WERI-Rb-1 (cell line): ENCODE measurements at regions not wholly inside any gene's neighbourhood (a gene's known extent, or its start where the extent isn't known, plus 50 kb on each side); places are given as distances from the start of the nearest gene placed in this dataset.

Experiments
- DNase-seq: peaks from one replicate; pipeline ENCODE4 v3.0.0-alpha.2; 2020
- H3K27ac ChIP-seq: fragments of 250-450 bp; sonication (Bioruptor Pico); 2 replicates; pipeline ENCODE4 v1.5.1; 2020; ENCODE audit warnings: mild to moderate bottlenecking, moderate library complexity
- H3K27me3 ChIP-seq: fragments of 250-450 bp; sonication (Bioruptor Pico); 2 replicates; pipeline ENCODE4 v1.5.1; 2021; ENCODE audit warnings: mild to moderate bottlenecking, low read depth, moderate library complexity; ENCODE audit not compliant: insufficient read depth, severe bottlenecking
- H3K36me3 ChIP-seq: fragments of 250-450 bp; sonication (Bioruptor Pico); 2 replicates; pipeline ENCODE4 v1.5.1; 2020; ENCODE audit warnings: mild to moderate bottlenecking, moderate library complexity
- H3K4me3 ChIP-seq: 2 replicates; pipeline ENCODE4 v1.5.1; 2011; ENCODE audit warnings: low read depth, mild to moderate bottlenecking, control low read depth, low read length
- H3K9me3 ChIP-seq: fragments of 250-450 bp; sonication (Bioruptor Pico); 2 replicates; pipeline ENCODE4 v1.5.1; 2021; ENCODE audit warnings: mild to moderate bottlenecking, moderate library complexity; ENCODE audit not compliant: severe bottlenecking
- TF ChIP-seq, protein P1 (sequence below): IDR thresholded peaks from 2 replicates; pipeline ENCODE4 v1.5.1; 2011; ENCODE audit warnings: low read depth, mild to moderate bottlenecking, control low read depth, inconsistent platforms, low read length

- no peak overlapping the region for H3K4me3 ChIP-seq
- H3K27me3 ChIP-seq: no peaks in the 10 kb centered on the region
- DNase-seq: no peak
- H3K27ac ChIP-seq: no peak overlapping the region
- TF ChIP-seq, protein P1, sequence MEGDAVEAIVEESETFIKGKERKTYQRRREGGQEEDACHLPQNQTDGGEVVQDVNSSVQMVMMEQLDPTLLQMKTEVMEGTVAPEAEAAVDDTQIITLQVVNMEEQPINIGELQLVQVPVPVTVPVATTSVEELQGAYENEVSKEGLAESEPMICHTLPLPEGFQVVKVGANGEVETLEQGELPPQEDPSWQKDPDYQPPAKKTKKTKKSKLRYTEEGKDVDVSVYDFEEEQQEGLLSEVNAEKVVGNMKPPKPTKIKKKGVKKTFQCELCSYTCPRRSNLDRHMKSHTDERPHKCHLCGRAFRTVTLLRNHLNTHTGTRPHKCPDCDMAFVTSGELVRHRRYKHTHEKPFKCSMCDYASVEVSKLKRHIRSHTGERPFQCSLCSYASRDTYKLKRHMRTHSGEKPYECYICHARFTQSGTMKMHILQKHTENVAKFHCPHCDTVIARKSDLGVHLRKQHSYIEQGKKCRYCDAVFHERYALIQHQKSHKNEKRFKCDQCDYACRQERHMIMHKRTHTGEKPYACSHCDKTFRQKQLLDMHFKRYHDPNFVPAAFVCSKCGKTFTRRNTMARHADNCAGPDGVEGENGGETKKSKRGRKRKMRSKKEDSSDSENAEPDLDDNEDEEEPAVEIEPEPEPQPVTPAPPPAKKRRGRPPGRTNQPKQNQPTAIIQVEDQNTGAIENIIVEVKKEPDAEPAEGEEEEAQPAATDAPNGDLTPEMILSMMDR: no peak
- H3K9me3 ChIP-seq: no peaks in the 10 kb centered on the region
- H3K36me3 ChIP-seq: no peaks in the 10 kb centered on the region
These were observed 912.9 kb upstream of the SEMA6A start for GRCh38 chr5:117487556-117487955.

DNA sequence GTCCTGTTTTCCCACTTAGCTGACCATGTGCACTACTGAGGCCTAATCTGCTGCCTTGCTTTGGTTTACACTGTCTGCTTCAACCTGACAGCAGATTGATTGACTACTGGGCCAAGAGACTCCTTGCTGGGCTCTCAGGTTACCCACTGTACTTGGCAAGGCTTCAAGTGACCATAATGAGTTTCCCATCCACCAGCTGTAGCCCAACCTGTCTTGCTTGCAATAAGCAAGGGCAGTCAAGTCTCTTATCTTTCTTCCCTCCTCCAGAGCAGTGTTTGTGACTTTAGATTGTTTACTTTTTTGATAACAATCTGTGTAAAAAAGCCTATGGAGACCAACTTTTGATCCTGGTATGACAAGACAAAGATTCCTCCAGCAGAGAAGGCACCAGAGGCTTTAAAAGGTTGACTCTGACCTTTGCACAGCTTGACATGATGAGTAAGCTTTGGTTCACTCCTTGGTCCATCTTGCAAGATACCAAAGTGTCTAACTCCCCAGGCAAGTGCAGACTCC, 912.3 kb upstream of the SEMA6A start:
- H3K27ac ChIP-seq: no peak overlapping the region
- no peak overlapping the region for H3K4me3 ChIP-seq
- H3K36me3 ChIP-seq: no peaks in the 10 kb centered on the region
- no peaks in the 10 kb centered on the region for H3K9me3 ChIP-seq
- no peak for DNase-seq
- TF ChIP-seq, protein P1: no peak
- no peaks in the 10 kb centered on the region for H3K27me3 ChIP-seq

- Histone ChIP-seq H3K27me3 (no peaks in the 10 kb centered on the region), H3K9me3 (no peaks in the 10 kb centered on the region), H3K36me3 (no peaks in the 10 kb centered on the region), H3K4me3 (no peak overlapping the region), H3K27ac (no peak overlapping the region)
- TF ChIP-seq, protein P1: no peak
- DNase-seq: no peak
These were observed 911.6 kb upstream of the SEMA6A start for GRCh38 chr5:117486261-117486660.

DNA sequence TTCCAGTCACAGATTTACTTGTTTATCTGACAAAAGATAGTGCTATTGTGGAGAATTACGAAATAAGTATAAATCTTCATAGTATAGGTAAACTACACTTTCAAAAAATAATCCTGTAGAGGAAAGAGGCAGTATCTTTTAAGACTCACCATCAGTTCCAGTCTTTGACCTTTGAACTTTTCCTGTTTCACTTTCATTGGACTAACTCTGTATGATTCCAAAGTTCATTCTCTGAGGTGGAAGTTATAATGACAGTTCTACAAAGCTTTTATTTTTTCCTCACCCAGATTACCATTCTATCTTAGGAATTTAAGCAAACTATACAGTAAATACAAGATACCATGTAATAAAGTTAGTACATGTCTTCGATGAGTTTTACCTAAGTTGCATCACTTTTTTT, 901.3 kb upstream of the SEMA6A start:
- Histone ChIP-seq H3K36me3 (no peaks in the 10 kb centered on the region), H3K4me3 (no peak overlapping the region), H3K9me3 (no peaks in the 10 kb centered on the region), H3K27me3 (no peaks in the 10 kb centered on the region), H3K27ac (no peak overlapping the region)
- no peak for DNase-seq
- TF ChIP-seq, protein P1: no peak

GRCh38 chr5:117473165-117473564, 898.5 kb upstream of the SEMA6A start:
- TF ChIP-seq, protein P1: no peak
- no peak for DNase-seq
- Histone ChIP-seq H3K4me3 (no peak overlapping the region), H3K36me3 (no peaks in the 10 kb centered on the region), H3K27me3 (no peaks in the 10 kb centered on the region), H3K27ac (no peak overlapping the region), H3K9me3 (no peaks in the 10 kb centered on the region)

DNA sequence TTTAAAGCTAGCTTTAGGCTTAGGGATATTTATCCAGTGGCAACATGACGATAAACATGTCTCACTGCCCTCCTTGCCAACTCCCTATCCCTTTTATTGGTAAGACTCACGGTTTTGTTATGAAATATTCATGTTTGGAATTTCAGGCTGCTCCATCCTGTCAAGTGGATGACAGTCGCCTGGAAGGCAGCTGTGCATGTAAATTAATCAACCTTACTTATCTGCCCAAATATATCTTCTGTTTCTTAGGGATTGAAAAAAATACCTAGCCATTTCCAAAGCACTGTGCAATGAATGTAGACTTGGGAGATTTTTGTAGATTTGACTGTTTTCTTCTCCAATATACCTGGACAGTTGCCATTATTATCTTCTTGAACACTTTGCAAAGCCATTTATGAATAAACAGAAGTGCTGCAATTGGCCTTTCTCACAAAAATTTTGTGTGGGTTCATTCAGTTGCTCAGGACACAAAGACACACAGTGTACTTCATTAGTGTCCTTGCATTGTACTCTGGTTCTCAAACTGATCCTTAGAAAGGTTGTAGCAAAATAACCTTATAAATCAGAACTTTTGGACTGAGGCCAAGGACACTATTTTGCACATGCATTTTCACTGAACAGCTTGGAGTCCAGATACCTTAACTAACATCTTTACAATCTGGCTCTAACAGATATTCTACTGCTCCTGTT, 889.4 kb upstream of the SEMA6A start:
- no peak for DNase-seq
- H3K27me3 ChIP-seq: no peaks in the 10 kb centered on the region
- H3K4me3 ChIP-seq: no peak overlapping the region
- H3K9me3 ChIP-seq: no peaks in the 10 kb centered on the region
- TF ChIP-seq, protein P1: no peak
- no peak overlapping the region for H3K27ac ChIP-seq
- no peaks in the 10 kb centered on the region for H3K36me3 ChIP-seq
